CD4-positive, alpha-beta T cell treated with Interleukin-6 for 4 hours (primary cell): ENCODE measurements at regions not wholly inside any gene's neighbourhood (a gene's known extent, or its start where the extent isn't known, plus 50 kb on each side); places are given as distances from the start of the nearest gene placed in this dataset.
"Not testable (repeated sequence)": the region's sequence is repeated elsewhere in the genome, so short reads cannot be mapped to it uniquely, and the experiment has no call there.

Experiments
- DNase-seq: peaks from one replicate; pipeline ENCODE4 v3.0.0-alpha.2; 2020; ENCODE audit warnings: mixed read lengths

DNA sequence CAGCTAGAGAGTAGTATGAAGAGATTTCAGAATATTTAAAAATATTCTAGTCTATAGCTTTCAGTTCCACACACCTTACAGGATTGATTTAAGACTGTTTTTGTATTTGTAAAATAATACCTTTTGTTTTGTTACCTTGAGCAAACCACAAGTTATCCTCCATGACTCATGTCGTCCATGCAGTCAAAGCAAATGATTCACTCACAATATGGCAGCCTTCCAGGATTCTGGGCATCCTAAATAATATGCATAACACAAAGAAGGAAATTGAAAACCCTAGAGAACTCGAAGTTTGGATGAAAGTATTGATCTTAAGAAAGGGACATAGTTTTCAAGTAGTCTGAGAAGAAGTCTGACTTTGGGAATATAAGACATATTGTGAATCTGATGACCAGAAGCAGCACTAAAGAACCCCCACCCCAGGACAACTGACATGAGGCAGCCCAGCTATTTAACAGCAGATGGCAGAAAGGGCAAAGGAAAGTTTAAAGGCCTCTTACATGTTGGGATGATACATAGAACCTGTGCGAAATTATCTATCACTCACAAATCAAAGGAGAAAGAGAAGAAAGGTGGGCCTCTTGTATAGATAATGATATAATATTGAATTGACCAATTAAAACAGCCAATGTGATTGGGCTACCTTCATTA, 857.9 kb downstream of the BRINP3 start:
- DNase-seq: no peak

GRCh38 chr1:189620471-189620870, 857.2 kb downstream of the BRINP3 start:
- DNase-seq: no peak

DNA sequence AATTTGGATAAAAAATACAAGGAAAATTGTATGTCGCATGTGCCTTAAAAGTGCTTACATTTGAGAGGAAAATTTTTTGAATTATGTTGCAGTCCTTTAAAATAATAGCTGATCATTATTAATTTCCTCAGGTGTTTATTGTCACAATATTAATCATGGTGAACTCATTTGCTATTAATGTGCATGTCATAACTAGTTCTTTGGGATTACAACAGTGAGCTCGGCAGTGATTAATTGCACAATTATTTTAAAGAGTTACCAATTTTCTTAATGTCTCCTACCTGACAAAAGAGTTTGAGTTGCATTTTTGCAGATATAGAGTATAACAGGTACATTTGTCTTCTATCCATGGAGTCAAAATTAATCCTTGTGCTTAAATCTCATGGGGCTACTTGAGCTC, 854.3 kb downstream of the BRINP3 start:
- DNase-seq: no peak

DNA sequence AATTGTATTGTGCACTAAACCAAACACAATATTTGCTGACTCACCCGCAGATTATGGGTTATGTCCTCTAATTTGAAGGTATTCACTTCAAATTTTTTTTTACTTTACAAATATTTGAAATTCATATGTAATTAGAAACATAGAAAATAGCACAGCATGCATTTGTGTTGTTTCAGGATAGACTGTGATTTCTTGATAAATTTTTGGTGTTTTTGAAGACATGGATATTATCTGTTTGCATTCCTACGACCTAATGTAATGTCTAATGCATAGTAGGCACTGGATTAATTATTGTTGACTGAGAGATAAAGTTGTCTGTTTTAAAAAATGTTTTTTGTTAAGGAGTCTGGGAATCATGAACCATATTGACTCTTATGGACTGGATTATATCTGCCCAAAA, 850.2 kb downstream of the BRINP3 start:
- DNase-seq: no peak

DNA sequence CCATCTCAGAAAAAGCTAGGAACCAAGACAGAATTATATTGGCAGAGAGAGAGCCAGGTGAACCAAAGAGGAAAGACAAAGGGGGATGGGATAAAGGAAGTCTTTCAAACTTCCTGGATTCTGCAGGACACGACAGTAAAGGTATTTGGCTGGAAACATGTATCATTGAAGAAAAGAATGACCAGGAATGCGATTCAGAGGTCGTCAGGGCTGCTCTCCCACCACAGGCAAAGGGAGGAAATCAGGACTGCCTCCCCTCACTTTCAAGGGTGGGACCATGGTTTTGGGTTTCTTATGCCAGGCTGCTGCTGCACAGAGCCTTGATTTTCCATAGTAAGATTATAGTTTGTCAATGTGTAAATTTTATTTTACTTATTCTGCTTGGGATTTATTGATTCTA, 848.8 kb downstream of the BRINP3 start:
- DNase-seq: no peak

GRCh38 chr1:189633658-189634057, 844.0 kb downstream of the BRINP3 start:
- DNase-seq: no peak

DNA sequence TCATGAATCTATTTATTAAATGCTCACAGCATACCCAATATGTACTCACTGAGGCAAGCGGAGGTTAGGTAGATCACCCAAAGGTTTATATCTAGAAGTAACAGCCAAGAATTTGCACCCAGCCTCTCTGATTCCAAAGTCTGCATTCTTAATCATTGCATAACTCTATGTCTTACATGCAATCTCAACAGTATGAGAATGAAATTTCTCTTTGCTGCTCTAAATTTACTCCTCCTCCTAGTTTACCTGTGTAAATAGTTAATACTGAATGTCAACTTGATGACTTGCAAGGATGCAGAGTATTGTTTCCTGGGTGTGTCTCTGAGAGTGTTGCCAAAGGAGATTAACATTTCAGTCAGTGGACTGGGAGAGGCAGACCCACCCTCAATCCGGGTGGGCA, 840.6 kb downstream of the BRINP3 start:
- no peak for DNase-seq

DNA sequence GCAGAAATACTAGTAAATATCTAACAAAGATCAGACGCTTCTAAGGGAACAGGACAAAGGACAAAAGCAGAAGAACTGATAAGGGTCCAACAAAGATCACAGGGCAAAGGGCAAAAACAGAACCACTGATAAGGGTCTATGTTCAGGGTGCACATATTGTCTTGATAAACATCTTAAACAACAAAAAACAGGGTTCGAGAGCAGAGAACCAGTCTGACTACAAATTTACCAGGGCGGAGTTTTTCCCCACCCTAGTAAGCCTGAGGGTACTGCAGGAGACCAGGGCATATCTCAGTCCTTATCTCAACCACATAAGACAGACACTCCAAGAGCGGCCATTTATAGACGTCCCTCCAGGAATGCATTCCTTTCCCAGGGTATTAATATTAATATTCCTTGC, 833.5 kb downstream of the BRINP3 start:
- DNase-seq: not testable (repeated sequence)

DNA sequence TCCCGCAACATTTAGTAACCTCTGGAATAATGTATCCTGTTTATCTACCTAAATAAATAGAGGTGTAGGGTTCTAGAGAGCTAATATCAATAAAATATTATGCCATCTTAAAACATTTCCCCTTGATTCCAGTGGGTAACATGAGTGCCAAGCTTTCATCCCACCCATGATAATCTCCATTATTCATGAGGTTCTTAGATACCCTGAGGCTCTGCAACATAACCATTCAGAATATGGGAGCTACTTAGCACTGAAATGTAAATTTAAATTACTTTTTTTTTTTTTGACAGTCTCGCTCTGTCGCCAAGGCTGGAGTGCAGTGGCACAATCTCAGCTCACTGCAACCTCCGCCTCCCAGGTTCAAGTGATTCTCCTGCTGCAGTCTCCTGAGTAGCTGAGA, 832.7 kb downstream of the BRINP3 start:
- no peak for DNase-seq

- no peak for DNase-seq
These were observed 831.6 kb downstream of the BRINP3 start for GRCh38 chr1:189646066-189646465.

GRCh38 chr1:189654906-189655305, 822.8 kb downstream of the BRINP3 start:
- DNase-seq: no peak

DNA sequence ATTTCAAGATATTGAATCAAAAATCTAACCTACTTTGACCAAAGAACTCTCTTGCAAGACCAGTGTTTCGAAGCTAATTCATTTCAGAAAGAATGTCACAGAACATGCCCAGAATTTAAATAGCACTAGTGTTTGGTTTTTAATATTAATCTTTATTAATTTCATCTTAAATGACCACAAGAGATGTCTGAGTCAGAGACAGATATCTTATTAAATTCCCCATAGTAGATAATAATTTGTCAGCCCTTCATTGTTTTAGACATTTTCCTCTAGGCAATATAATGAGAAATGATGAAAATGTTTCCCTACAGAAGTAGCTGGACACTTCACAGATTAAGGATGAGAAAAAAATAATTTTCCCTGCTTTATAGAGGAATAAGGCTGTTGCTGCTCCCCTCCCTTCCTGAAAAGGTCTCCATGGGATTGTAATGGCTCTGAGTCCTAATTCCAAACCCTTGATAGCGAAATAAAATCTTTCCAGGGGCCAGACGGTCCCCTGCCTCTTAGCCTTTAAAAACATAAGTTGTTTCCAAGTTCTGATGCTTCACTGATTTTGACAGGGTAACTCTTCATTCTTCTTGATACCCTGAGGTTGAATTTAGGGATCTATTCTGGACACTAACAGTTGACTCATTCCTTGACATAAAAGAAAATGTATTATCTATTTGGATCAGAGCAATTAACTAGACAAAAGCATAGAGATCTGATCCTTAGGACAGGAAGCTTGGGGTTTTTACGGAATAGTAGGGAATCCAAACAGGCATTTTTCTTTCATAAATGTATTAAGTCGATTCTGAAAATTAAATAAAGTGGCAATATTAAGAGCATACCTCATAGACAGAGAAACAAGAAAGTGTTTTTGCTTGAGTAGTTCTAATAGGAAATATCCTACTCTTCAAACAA, 820.8 kb downstream of the BRINP3 start:
- no peak for DNase-seq

- no peak for DNase-seq
These were observed 819.9 kb downstream of the BRINP3 start for GRCh38 chr1:189657715-189658114.

DNA sequence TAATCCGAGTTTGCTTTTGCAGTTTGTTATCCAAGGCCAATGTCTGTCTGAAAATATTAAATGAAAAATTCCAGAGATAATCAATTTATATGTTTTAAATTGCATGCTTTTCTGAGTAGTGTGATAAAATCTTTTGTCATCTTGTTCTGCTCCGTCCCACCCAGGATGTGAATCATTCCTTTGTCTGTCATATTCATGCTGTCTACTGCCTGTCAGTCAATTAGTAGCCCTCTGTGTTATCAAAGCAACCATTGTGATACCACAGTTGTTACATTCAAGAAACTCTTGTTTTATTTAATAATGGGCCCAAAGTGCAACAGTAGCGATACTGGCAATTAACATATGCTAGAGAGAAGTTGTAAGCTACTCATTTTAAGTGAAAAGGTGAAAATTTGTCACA, 819.3 kb downstream of the BRINP3 start:
- DNase-seq: no peak

- DNase-seq: no peak
These were observed 817.9 kb downstream of the BRINP3 start for GRCh38 chr1:189659731-189660130.

- DNase-seq: no peak
These were observed 815.5 kb downstream of the BRINP3 start for GRCh38 chr1:189662190-189662589.

DNA sequence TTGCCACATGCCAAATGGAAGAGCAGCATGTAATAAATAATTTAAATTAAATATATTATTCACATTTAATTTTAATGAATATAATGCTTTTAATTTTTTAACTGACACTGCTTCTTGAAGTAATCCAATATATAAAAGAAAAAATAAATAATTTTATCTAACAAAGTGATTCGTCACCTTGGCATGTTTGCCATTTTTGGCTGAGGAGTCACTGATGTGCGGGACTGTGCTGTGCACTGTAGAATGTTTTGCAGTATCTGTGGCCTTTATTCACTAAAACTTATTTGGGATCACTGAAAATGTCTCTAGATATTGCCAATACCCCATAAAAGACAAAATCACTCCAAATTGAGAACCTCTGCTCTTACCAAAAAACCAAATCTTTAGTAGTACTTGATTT, 807.8 kb downstream of the BRINP3 start:
- no peak for DNase-seq

GRCh38 chr1:189673217-189673616, 804.4 kb downstream of the BRINP3 start:
- no peak for DNase-seq

GRCh38 chr1:189675712-189676244, 801.9 kb downstream of the BRINP3 start:
- DNase-seq: no peak

- DNase-seq: no peak
These were observed 798.9 kb downstream of the BRINP3 start for GRCh38 chr1:189678779-189679178.

DNA sequence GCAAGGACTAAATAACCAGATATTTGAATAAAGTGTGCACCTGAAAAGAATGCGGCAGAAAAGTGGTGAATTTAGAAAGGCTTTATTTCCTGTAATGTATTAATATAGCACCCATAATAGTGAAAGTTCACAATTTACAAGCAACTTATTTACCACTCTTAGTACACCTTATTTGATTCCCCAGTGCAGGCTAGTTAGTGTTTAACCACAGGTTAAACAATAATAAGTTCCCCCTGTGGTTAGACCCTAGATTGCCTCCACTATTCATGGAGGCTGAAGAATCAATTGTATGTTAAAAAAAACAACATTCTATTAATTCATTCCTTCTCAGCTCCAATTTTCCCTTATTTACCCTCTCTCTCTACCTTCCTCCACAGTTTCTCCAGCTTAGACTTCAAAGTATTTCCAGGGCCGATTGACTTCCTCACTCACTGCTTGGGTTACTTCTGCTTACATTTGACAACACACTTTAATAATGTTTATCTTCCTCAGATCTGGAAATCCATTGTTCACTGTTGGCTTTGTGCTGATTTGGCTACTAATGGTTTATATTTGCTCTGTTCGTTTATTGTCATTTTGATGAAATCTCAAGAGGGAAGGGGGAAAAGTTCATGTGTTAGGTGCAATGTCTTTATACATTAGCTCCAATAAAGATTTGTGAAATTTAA, 796.3 kb downstream of the BRINP3 start:
- DNase-seq: no peak

DNA sequence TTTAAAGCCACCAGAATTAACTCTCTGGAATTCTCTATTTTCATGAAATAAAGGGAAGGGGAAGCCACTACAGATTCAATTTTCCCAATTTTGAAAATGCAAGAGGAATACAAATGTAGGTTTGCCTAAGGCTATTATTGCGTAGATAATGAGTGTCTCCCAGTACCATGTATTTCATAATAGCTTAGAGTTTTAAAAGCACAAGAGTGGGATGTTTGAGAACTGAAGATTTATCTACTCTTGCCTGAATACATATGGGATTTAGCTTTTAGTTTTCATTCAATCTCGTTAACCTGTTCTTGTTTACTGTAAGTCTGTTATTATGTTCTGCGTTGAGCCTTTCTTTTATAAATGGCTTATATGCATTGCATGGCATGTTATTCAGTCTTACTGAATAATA, 795.1 kb downstream of the BRINP3 start:
- DNase-seq: no peak

GRCh38 chr1:189686288-189686687, 791.4 kb downstream of the BRINP3 start:
- no peak for DNase-seq

GRCh38 chr1:189693140-189693539, 784.5 kb downstream of the BRINP3 start:
- no peak for DNase-seq
